GM19455 (cell line): ENCODE measurements at regions not wholly inside any gene's neighbourhood (a gene's known extent, or its start where the extent isn't known, plus 50 kb on each side); places are given as distances from the start of the nearest gene placed in this dataset.

Experiments used
- ATAC-seq: cut with Tn5 transposase; IDR thresholded peaks from one replicate; pipeline ENCODE4 v1.9.1; 2021; ENCODE audit not compliant: unreplicated experiment

DNA sequence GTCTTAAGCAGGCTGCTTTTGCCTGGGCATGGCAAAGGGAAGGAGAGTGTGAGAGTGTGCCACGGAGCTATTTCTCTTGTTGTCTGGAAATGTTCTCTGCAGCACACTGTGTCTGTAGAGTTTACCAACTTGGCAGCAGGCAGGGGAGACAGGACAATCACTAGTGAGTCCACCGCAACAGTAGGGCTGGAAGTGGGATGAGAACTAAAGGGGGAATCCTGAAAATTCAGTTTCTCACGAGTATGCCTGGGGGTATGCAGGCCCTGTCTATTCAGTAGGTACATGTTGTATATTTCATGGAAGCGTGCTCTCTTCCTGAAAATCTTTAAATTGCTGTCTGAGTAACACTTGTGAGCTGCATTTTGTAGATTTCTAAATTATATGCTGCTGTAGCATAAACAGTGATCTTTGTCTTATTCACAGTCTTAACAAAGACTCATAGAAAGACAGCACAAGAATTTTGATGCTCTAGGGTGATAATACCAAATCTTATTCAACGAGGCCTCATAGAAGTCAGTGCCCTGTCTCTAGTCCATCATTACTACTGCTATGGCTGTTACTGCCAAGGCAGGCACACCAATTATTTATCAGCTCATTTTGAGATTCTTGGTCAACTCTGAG is 200.4 kb upstream of the LEF1 start:
- no peak for ATAC-seq

DNA sequence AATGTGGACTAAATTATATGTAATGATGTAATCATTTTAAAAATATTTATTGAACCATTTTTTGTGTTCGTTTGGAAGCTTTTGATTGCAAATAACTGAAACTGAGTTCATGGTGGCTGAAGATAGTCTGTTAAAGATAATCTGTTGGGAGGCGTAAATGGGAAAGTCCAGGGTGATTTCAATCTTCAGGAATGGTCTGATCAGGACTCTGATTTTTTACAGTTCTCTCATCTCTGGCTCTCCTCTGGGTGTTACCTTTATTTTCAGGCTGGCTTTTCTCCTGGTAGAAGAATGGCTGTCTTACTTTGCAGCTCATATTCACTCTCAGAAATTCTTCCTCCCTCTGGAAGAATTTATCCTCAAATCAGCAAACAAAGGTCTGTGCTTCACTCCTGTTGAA is 199.0 kb upstream of the LEF1 start:
- ATAC-seq = no peak

DNA sequence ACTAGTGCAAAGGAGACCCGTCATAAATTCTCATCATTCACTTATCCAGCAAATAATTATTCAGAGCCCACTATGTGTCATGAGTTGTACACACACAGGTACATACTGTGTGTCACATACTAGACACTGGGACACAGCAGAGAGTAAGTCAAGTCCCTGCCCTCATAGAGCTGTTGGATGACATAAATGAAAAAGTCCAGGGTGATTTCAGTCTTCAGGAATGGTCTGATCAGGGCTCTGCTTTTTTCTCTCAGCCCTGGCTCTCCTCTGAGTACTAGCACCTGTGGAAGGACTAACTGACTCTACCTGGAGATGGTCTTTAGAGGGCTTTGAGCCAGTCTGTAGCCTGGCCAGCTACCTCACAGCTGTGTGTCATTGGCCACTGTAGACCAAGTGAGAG is 198.0 kb upstream of the LEF1 start:
- no peak for ATAC-seq

DNA sequence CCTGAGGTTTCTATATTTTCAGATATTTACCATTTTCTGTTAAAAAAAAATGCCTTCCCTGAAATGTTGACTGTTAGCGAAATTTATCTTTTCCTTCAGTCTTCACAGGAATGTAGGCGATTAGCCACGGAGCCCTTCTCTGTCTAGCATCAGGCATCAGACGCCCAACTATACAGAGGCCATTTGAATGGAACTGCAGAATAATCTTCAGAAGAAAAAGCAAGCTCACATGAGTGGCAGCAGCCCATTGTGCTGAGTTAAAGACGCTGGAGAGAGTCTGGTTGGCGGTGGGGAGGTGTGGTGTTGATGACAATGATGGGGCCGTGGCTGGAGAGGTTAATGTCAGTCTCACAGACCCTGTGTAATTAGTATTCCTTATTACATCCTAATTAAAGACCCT is 196.8 kb upstream of the LEF1 start:
- no peak for ATAC-seq

DNA sequence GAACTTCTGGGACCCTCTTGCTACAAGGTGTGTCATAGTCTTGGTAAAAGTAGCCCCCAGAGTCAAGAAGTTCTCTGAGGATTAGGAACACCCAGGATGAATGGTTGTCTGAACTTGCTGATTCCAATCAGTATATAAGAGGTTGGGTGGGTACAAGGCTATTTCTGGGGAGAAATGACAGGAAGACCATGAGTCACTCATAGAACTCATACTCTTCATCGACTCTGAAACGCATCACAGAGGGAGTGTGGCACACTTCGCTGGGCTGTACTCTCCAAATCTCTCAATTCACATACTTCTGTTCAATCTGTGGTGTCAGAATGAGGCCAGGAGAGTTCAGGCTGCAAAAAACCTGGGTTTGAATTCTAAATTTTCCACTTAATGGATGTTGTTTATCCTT is 193.2 kb upstream of the LEF1 start:
- no peak for ATAC-seq

DNA sequence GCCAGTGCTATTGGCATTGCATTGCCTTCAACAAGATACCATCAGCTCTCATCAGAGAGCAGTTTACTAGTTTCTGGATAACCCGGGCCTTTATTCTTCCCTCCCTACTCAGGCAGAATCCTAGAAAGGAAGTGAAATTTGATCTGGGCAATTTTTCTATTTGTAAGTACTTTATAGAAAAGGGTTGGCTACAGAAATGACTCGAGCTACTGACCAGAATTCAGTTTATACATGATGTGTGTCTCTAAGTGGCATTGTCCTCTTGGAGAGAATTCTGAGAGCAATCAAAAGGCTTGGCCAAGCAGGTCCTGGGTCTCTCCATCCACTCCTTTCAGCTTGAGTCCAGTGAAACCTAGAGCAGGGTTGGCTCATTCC is 192.7 kb upstream of the LEF1 start:
- no peak for ATAC-seq

DNA sequence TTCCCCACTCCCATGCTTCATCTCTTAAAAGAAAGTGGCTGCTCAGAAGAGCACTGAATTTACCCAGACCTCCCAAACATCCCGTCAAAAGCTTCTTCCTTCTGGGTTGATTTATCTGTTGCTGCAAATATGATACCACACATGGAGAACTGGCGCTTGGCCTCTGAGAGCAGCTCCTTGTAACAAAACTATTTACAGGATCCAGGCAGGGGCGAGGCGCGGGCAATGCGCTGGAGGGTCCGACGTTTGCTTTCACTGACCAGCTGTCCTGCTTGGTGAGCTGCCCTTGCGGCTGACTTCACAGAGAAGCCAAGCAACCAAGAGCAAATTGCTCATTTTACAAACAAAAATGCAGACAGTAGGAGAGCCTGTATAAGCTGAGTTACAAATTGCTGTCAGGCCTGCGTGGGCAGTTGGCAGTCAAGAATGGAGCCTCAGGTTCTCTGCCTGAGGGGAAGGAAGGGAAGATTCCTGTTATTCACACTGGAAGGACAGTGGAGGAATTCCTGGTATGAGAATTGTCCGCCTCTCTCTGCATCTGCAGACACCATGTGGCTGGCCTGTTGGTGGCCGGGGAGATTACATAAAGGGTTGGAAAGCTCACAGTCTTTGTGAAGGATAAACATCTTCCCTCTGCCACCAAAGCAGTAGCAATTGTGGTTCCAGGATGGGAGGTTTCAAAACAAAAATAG is 192.2 kb upstream of the LEF1 start:
- no peak for ATAC-seq

DNA sequence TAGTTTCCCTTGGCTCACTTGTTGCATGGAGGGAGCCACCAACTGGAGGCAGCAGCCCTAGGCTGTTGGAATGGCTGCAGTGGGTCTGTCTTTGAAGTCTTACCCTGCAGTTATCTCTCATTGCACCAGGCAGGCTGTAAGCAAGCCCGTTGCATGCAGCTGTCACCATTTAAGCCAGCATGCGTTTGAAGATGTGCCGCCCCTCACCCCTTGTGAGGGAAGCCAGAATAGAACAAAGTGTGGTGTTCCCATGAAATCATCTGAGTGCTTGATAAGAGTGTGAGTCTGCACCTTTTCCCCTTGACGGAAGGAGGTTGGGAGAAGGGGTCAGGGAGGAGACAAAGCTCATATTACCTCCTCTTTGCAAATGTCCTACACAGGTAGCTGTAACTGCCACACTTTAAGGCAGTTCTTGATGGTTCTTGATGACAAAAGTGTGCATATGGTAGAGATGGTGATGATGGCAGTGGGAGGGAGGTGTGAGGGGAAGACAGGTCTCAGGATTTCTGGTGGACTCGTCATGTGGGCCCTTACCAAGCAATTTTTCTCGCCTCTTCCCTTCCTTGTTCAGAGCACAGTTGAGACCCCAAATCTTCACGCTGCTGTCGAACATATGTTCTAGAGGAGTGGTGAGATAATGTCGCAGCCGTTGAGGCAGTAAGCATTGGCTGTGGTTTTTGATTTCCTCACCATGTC is 191.4 kb upstream of the LEF1 start:
- no peak for ATAC-seq

DNA sequence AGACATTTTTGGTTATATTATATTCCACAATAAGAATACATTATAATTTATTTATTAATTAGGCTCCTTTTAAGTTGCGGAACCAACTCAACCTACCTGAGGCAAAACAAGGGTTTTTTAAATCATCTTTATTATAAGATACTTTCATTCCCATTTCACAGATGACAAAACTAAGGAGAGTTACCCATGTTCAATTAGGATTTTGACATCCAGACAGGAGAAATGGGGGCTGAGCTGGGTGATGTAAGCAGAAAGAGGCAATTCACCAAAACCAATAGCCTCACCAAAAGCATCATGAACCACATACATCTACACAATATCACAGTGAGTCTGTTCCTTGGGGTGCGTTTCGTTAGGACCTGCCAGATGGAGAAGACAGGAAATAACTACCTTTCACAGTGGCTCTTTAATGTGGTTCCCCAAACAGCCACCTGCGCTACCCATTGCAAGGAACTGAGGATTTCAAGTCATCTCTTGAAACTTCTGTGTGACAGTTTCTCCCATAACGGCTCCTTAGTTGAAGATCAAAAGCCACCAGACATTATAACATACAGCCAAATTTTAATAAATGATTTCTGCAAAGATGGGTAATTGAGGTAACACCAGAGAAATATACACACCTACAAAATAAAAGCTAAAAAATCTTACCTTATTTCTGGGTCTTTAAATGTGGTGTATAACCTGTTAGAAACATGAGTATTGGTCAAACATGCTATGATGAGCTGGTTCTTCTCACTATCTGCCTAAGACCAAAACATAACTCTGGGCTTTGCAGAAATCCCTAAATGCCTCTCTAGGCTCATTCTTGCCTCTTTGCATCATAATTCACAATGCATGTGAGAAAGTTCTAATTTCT is 190.6 kb upstream of the LEF1 start:
- no peak for ATAC-seq

DNA sequence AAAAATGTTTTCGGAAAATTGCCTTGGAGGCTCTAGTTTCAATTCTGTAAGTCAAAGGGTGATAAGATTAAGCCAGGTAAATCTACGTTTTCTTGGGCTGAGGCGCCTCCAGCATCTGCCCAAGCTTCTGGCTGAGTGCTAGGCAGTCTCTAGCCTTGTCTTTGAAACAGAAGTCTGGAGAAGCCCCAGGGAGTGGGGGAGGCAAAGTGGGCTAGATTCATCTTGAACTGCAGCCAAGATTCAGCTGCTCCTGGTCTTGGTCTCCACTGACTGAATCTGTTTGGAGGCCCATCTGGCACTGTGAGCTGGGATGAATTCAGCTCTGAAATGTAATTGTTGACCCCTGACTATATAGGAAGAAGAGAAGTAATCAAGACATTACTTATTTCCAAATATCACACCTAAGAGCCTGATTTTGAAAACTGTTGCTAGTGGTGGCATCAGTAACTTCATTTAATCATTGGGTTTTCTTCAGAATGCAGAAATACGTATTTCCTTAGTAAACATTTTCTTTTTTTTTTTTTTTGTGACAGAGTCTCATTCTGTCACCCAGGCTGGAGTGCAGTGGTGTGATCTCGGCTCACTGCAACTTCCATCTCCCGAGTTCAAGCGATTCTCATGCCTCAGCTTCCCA is 187.3 kb upstream of the LEF1 start:
- ATAC-seq = no peak

DNA sequence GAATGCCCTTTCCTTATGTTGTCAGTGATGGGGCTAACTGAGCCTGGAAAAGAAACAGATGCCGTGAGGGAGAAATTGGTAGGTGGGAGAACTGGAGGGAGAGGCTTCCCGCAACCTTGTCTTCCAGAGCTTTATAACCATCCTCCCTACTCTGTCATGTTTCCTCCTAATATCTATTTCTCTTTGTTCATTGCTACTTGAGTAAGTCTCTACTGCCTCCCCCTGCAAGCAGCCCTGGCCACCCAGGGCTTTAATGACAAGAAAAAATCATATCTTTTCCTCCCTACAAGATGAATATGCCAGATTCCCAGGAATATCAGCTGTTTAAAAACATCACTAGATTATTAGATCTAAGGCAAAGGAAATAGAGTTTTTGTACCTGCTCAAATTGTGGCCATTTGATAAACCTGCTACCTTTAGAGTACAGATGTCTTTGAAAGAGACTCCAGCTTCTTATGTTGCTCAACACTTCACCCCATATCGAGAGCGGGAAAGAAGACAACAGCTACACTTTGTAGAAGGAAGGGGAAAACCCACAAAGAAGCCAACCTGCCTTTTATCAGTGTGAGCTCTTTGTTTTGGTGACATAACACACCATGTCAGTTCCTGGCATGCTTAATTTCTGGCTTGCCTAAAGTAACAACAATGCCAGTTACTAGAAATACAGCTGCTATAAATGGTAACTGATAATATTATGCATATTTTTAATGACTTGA is 186.6 kb upstream of the LEF1 start:
- no peak for ATAC-seq

DNA sequence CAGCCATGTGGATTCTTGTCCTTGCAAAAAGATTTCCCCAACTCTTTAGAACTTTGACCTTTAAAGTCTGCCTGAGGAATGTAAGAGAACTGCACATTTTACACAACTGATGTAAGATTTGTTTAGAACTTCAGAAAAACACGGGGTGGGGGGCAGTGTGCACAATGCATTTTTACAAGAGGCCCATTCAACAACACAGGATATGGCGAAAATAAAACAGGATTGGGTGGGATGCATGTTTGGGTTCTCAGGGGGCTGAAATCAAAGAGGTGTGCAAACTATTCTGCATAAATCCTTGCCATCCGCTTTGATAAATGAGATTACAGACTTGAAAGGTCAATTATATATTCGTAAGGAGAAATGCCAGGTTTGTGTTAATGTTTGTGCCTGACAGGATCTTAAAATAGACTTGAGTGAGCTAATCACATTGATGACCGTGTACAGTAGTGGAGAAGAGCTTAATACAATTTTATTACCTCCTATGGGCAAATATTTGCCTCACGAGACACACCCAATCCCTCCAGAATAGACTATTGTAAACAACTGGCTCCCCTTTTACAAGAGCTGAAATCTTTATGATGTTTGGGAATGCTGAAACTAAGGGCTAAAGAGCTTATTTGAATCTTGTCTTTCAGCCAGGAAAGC is 184.1 kb upstream of the LEF1 start:
- ATAC-seq = no peak

DNA sequence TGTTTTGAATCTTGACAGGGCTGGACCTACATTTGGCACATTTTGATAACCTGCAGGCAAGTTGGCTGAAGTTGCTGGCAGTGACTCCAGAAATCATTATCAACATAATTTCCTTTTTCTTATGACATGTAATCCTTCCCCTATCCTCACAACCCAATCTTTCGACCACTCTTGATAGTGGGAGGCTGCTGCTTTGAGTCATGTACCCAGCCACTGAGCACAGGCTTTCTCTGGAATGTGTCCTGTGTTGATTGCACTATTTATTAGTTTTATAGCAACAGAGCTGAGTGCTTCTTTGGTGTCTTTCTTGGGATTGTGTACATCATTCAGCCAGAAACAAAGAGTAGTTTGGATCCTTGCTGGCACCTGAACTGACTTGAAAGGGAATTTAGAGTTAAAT is 183.1 kb upstream of the LEF1 start:
- no peak for ATAC-seq

DNA sequence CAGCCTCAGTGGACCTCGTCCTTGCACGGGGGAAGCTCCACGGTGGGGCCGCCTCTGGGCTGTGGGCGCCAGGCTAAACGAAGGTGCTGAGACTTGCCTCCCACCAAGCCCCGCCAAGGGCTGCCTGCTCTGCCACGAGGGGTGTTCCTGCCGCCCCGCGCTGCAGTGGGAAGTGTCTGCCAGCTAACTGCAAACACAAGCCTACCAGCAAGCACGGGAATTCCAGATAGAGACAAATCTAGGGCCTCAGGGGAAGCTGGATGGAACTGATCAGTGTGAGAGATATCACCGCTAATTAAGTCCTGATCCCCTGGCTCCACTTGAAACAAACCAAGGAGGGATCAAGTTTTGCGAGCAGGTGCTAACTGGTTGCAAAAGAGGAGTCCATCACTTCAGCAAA is 181.6 kb upstream of the LEF1 start:
- ATAC-seq = no peak

DNA sequence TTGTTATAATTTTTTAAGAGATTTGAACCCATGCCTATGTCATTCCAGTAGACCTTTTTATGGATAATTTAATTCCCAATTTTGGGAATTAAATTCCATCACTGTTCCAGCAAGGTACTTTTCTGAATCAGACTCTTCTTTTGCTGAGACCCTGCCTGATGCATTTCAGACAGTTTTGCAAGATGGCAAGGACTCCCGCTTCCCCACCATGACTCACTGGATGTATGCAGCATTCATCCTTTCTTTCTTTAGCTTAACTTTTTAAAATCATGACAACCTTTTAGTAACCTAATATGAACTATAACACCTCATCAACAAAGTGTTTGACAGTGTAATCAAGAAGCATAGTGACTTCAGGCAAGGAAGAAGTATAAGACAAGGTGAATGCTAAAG is 178.1 kb upstream of the LEF1 start:
- no peak for ATAC-seq

DNA sequence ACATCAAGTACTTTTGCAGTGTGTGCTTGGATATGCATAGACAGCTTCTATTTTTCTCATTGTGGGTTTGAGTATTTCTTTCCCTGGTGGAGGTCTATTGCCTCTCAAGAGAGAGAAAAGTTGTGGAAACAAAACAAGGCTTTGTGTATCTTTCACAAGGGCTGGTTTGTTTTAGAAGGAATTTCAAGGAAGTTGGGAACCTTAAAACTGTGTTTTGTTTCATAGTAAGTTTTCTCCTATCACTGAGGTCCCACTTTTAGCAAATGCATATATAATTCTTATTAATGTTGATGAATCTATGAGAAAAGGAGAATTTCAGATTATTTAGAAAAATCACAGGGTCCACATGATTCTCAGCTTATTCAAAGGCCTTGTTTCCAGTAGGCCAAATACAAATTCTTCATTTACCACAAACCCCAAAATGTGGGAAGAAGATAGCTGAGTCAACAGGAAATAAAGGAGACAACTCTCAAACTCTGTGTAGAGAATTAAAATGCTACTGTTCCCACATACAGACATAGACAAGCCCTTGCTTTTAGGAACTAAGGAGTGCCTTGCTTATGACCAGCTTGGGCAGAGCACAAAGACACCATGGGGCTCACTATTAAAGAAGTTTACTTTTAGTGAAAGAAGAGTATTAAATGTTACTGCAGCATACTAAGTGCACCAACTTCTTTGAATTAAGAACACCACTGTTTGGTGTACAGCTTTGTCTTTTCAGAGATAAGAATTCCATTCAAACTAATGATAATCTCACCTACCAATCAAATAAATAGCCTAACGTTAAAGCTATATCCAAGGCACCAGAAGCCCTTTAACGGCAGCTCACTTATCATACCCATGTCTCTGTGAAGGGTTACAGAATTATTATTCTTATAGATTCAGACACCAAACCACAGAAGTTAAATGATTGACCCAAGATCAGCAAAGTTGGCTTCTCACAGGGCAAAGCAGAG is 177.4 kb upstream of the LEF1 start:
- no peak for ATAC-seq

DNA sequence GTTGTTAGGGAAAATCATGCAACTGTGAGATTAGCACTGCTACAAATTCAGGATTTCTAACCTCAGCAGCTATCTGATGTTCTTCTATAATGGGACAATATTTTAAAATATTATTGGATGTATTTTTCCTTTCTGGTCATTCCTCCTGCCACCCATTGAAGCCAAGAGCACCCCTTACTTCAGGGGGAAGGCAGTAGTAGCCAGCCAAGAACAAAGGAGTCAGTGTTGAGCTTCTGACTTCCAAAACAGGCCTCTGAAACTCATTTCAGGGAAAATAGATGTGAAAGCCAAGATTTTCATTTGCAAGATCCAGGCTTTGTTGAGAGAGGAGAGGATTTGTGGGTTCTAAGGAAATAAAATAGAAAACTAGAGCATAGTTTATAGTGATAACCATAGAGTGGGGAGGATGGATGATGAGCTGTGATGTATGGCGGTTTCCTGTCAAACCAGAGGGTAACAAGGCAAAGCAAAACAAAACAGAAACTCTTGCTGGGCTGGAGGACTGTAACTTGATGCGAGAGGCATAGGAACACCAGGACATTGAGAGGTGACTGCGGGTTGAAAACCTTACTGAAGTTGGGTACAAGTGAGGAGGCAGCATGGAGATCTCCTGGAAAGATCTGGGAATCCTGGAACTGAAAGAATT is 173.7 kb upstream of the LEF1 start:
- ATAC-seq = no peak

DNA sequence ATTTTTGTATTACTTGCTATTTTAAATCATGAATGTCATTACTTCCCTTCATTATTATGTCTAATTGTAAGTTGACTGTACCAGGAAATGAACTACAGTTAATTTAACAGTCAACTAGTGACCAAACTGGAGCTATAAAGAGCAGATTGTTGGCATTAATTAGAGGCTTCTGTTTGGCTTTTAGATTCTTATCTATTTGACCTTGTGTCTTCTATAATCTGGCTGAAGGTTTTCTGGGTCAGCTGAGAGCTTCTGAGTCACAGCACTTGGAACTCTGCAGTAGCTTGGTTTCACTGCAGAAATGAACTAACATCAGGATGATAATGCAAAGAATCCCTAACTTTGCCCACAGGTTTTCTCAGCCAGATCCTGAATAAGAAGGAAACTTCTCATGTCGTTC is 169.2 kb upstream of the LEF1 start:
- ATAC-seq = no peak
